HEK293T (cell line): ENCODE measurements at regions not wholly inside any gene's neighbourhood (a gene's known extent, or its start where the extent isn't known, plus 50 kb on each side); places are given as distances from the start of the nearest gene placed in this dataset.

ENCODE experiments used
- CTBP1 ChIP-seq: fragments of 450-650 bp; IDR thresholded peaks from 2 replicates; pipeline ENCODE4 v1.6.1; 2016; ENCODE audit warnings: borderline replicate concordance
- FOXM1 ChIP-seq: fragments of 450-650 bp; IDR thresholded peaks from 2 replicates; pipeline ENCODE4 v1.6.1; 2017; ENCODE audit warnings: mild to moderate bottlenecking, borderline replicate concordance
- TARDBP ChIP-seq: fragments of 450-650 bp; IDR thresholded peaks from 2 replicates; pipeline ENCODE4 v1.6.1; 2016

- TF ChIP-seq CTBP1 (no peak), TARDBP (no peak), FOXM1 (no peak)
These were observed 55.2 kb upstream of the ADRA1B start for GRCh38 chr5:159861086-159861485.
